ENCODE measurements at regions not wholly inside any gene's neighbourhood (a gene's known extent, or its start where the extent isn't known, plus 50 kb on each side); places are given as distances from the start of the nearest gene placed in this dataset.

GRCh38 chr4:80145739-80146138 is 51.6 kb upstream of the PRDM8 start:
- no peak for DNase-seq (ENCODE audit: low spot score)

GRCh38 chr4:80144676-80145470 is 52.4 kb upstream of the PRDM8 start:
- DNase-seq (ENCODE audit: low spot score), result no peak

- DNase-seq (ENCODE audit: low spot score), result no peak
Observed at GRCh38 chr4:80143307-80143679, 54.0 kb upstream of the PRDM8 start.

- no peak for DNase-seq (ENCODE audit: low spot score)
Observed at GRCh38 chr4:80142394-80143306, 54.7 kb upstream of the PRDM8 start.

- DNase-seq (ENCODE audit: low spot score), result no peak
Observed at GRCh38 chr4:80141543-80141942, 55.8 kb upstream of the PRDM8 start.

GRCh38 chr4:80140194-80140593 is 57.1 kb upstream of the PRDM8 start:
- no peak for DNase-seq (ENCODE audit: low spot score)

GRCh38 chr4:80139671-80140070 is 57.6 kb upstream of the PRDM8 start:
- DNase-seq (ENCODE audit: low spot score), result no peak

- peak; percentile 52 for DNase-seq (ENCODE audit: low spot score)
Observed at GRCh38 chr4:80138551-80139538, 58.5 kb upstream of the PRDM8 start.

GRCh38 chr4:80137631-80138030 is 59.7 kb upstream of the PRDM8 start:
- DNase-seq (ENCODE audit: low spot score), result no peak

GRCh38 chr4:80136270-80136669 is 61.0 kb upstream of the PRDM8 start:
- no peak for DNase-seq (ENCODE audit: low spot score)

- no peak for DNase-seq (ENCODE audit: low spot score)
Observed at GRCh38 chr4:80135702-80136058, 61.6 kb upstream of the PRDM8 start.

- no peak for DNase-seq (ENCODE audit: low spot score)
Observed at GRCh38 chr4:80134936-80135701, 62.1 kb upstream of the ANTXR2 start.

- DNase-seq (ENCODE audit: low spot score), result no peak
Observed at GRCh38 chr4:80133240-80133783, 60.3 kb upstream of the ANTXR2 start.

- peak; percentile 37 for DNase-seq (ENCODE audit: low spot score)
Observed at GRCh38 chr4:80129785-80130184, 56.8 kb upstream of the ANTXR2 start.

GRCh38 chr4:80128941-80129340 is 55.9 kb upstream of the ANTXR2 start:
- peak; percentile 81 for DNase-seq (ENCODE audit: low spot score)

- peak; percentile 50 for DNase-seq (ENCODE audit: low spot score)
Observed at GRCh38 chr4:80127870-80128419, 54.9 kb upstream of the ANTXR2 start.

GRCh38 chr4:80126435-80126834 is 53.4 kb upstream of the ANTXR2 start:
- peak; percentile 60 for DNase-seq (ENCODE audit: low spot score)

- DNase-seq (ENCODE audit: low spot score), result peak; percentile 92
Observed at GRCh38 chr4:80125252-80126177, 52.5 kb upstream of the ANTXR2 start.

Measured in RKO (cell line).